ENCODE measurements at regions not wholly inside any gene's neighbourhood (a gene's known extent, or its start where the extent isn't known, plus 50 kb on each side); places are given as distances from the start of the nearest gene placed in this dataset.

GRCh38 chr22:33109514-33110430 is 51.6 kb upstream of the SYN3 start:
- DNase-seq (ENCODE audit: low spot score in 2 of 2) = no peak
- intact Hi-C loops (cut with DNase I; ENCODE audit: low total_unique reads) = no loop called here
- H3K4me3 ChIP-seq (ENCODE audit: low read depth, poor library complexity, severe bottlenecking) = no peak overlapping the region
- TF ChIP-seq POLR2A (IDR thresholded peaks at IDR 0.05) (no peak), CTCF (IDR thresholded peaks at IDR 0.05) (no peak)
- WGBS, 2 donors = 34 to 36% methylated on average over 7 of the region's 7 CpGs

DNA sequence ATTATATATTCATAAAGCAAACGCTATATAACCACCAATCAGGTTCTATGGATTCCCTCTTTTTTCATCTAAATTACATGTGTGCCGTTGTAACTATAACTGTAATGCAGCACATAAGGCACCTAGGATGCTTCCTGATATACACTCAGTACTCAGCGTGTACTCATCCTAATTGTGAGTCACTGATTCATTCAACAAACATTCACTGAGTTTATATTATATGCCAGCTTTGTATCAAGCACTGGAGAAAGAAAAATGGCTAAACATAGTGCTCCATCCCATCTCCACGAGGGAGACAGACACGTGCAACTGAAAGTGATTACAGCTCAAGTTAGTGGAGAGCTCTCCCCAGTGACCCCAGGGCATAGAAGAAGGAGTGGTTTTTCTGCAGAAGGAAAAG is 49.9 kb upstream of the SYN3 start:
- 52 to 57% methylated on average over 5 of the region's 5 CpGs for WGBS, 2 donors
- intact Hi-C loops (cut with DNase I; ENCODE audit: low total_unique reads) = no loop called here
- no peak for TF ChIP-seq CTCF (IDR thresholded peaks at IDR 0.05)
- no peak for TF ChIP-seq POLR2A (IDR thresholded peaks at IDR 0.05)
- no peak overlapping the region for H3K4me3 ChIP-seq (ENCODE audit: low read depth, poor library complexity, severe bottlenecking)
- no peak for DNase-seq (ENCODE audit: low spot score in 2 of 2)
